ENCODE measurements at regions not wholly inside any gene's neighbourhood (a gene's known extent, or its start where the extent isn't known, plus 50 kb on each side); places are given as distances from the start of the nearest gene placed in this dataset.

DNA sequence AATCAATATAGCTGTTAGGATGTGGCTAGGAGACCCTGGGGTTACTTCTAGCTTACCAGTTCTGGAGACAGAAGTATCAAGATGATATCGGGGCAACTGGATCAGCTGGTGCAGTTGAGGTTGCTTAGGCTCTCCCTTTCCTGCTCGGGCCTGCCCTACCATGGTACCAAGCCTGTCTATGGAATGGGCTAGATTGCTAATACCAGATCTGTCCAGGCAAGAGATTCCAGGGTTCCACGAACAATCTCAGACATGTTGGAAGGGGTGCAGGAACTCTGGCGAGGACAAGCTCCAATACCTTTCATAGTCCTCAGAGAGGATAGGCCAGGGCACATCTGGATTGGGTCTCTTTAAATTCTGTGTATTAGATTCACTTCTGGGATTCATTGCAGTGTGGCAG lies 53.8 kb downstream of the ADM start:
- no peak for DNase-seq
- Histone ChIP-seq H3K36me3 (replicated peaks; ENCODE audit: control insufficient read depth, insufficient read depth, low read length) (no peaks in the 10 kb centered on the region), H3K4me3 (ENCODE audit: insufficient read depth, low read depth, low read length) (no peak overlapping the region), H3K27me3 (ENCODE audit: control insufficient read depth, insufficient read depth, low read length) (no peaks in the 10 kb centered on the region)

DNA sequence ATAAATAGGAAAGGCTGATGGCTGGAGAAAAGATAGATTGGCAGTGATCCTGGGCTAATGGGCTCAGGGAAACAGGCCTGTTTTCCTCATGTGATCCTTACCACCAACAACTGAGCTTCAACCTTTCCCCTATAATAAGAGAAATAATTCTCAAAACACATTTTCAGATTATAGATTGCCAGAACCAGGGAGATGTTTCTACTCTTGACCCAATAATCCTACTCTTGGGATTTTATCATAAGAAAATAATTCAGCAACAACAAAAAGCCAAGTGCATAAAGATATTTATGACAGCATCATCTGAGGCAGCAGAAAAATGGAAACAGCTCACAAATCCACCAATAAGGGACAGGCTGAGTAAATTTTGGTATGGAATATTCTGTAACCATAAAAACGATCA lies 54.3 kb downstream of the ADM start:
- Histone ChIP-seq H3K27me3 (ENCODE audit: control insufficient read depth, insufficient read depth, low read length) (no peaks in the 10 kb centered on the region), H3K36me3 (replicated peaks; ENCODE audit: control insufficient read depth, insufficient read depth, low read length) (no peaks in the 10 kb centered on the region), H3K4me3 (ENCODE audit: insufficient read depth, low read depth, low read length) (no peak overlapping the region)
- no peak for DNase-seq

DNA sequence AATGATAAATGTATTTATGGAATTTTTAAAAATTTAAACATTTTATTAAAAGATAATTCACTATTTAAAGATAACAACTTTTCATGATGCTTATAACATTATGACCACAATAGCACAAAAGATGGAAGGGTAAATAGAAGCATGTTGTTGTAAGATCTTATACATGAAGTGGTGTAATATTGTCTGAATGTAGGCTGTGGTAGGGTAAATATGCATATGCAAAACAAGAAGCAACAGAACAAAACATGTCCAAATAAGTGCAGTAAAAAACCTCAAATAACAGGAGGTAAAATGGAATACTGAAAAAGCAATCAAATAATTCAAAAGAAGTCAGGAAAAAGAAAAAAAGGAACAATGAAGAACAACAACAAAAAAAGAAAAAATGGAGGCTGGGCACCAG lies 56.0 kb downstream of the ADM start:
- DNase-seq, result no peak
- H3K27me3 ChIP-seq (ENCODE audit: control insufficient read depth, insufficient read depth, low read length), result no peaks in the 10 kb centered on the region
- no peaks in the 10 kb centered on the region for H3K36me3 ChIP-seq (replicated peaks; ENCODE audit: control insufficient read depth, insufficient read depth, low read length)
- H3K4me3 ChIP-seq (ENCODE audit: insufficient read depth, low read depth, low read length), result no peak overlapping the region

DNA sequence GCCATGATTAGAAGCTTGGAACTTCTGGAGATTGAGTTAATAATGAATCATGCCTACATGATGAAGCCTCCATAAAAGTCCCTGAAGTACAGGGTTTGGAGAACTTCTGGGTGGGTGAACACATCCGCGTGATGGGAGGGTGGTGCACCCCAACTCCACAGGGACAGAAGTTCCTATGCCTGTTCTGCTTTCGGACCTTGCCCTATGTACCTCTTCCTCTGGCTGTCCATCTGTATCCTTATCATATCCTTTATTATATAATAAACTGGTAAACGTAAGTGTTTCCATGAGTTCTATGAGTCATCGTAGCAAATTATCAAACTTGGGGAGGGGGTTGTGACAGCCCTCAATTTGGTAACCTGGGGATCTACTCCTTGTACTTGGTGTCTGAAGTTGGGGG lies 60.2 kb downstream of the ADM start:
- DNase-seq, result no peak
- Histone ChIP-seq H3K36me3 (replicated peaks; ENCODE audit: control insufficient read depth, insufficient read depth, low read length) (no peaks in the 10 kb centered on the region), H3K4me3 (ENCODE audit: insufficient read depth, low read depth, low read length) (no peak overlapping the region), H3K27me3 (ENCODE audit: control insufficient read depth, insufficient read depth, low read length) (no peaks in the 10 kb centered on the region)

DNA sequence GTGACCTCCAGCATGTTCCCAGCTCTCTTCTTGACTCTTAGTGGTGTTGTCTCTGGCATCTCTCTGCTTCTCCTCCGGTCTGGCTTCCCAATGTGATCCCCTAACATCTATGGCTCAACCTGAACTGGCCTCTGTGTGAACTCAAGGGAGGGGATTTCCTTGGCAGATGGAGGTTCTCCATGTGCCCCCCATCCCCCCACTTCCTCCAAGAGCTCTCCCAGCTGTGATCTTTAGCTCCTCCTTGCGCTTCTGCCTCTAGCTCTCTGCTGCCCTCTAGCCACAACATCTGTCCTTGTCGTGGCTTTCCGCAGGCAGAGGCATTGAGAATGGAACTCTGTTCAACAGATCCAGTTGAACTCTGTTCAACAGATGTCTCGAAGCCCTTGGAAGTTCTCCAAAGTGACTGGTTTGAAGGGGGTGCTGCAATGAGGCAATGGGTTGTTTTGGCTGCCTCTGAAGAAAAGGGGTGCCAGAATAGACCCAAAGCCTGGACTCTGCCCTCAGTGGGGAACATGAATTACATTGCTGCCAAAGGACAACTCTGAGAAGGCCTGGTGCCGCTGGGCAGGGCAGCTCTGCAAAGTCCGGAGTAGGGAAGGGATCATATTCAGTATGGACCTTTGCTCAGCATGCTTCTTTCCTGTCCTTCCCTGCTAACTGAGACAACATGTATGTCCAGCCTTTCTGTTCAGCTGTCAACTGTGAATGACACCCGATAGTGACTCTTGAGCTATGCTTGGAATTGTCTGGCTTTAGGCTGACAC lies 61.9 kb downstream of the ADM start:
- peak; percentile 70 for DNase-seq
- Histone ChIP-seq H3K27me3 (ENCODE audit: control insufficient read depth, insufficient read depth, low read length) (no peaks in the 10 kb centered on the region), H3K36me3 (replicated peaks; ENCODE audit: control insufficient read depth, insufficient read depth, low read length) (no peaks in the 10 kb centered on the region), H3K4me3 (ENCODE audit: insufficient read depth, low read depth, low read length) (no peak overlapping the region)

DNA sequence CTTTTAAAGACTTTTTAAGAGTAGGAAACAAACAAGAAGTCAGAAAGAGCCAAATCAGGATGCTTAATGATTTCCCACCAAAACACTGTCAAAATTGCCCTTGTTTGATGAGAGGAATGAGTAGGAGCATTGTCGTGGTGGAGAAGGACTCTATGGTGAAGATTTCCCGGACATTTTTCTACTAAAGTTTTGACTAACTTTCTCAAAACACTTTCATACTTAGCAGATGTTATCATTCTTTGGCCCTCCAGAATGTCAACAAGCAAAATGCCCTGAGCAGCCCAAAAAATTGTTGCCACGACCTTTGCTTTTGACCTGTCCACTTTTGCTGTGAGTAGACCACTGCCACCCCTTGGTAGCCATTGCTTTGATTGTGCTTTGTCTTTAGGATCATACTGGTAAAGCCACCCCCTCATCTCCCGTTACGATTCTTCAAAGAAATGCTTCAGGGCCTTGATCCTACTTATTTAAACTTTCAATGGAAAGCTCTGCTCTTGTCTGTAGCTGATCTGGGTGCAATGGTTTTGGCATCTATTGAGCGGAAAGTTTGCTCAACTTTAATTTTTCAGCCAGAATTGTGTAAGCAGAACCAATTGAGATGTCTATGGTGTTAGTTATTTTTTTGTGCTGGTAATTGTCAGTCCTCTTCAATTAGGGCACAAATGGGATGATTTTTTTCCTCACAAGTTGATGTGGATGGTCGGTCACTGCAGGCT lies 67.2 kb downstream of the ADM start:
- no peak for DNase-seq
- no peak overlapping the region for H3K4me3 ChIP-seq (ENCODE audit: insufficient read depth, low read depth, low read length)
- H3K36me3 ChIP-seq (replicated peaks; ENCODE audit: control insufficient read depth, insufficient read depth, low read length), result no peaks in the 10 kb centered on the region
- no peaks in the 10 kb centered on the region for H3K27me3 ChIP-seq (ENCODE audit: control insufficient read depth, insufficient read depth, low read length)

DNA sequence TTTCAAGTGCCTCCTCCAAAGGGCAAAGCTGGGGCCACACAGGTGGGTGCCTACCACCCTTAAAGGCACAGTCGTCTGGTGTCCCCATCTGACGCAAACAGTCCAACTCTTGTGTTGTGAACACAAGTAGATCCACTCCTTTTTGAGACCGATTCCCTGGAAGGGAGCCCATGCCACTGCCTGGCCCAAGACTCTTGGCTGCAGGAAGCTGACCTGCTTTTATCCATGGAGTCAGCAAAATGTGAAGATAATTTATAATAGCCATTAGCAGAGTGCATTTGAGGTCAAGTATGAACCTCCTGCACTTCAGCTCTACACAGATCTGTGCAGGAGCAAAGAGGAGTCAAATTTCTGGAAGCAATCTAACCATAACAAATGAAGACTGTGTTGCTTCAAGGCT lies 68.5 kb downstream of the ADM start:
- Histone ChIP-seq H3K27me3 (ENCODE audit: control insufficient read depth, insufficient read depth, low read length) (no peaks in the 10 kb centered on the region), H3K36me3 (replicated peaks; ENCODE audit: control insufficient read depth, insufficient read depth, low read length) (no peaks in the 10 kb centered on the region), H3K4me3 (ENCODE audit: insufficient read depth, low read depth, low read length) (no peak overlapping the region)
- DNase-seq, result no peak

DNA sequence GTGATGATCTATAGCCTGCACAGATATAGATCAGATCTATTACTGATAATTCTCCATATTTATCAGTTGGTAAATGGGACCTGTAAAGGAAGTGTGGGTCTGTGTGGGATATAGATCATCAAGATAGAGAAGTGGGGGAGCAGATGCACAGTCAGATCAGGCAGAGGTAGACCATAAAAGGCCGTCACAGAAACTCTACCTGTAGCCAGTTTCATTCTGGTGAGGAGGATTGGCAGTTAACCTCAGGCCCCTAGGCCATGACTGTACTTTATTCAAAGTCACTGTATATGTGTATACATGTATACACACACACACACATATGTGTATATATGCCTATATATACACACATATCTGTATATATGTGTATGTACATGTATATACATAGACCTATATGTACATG lies 69.1 kb downstream of the ADM start:
- H3K36me3 ChIP-seq (replicated peaks; ENCODE audit: control insufficient read depth, insufficient read depth, low read length), result no peaks in the 10 kb centered on the region
- no peaks in the 10 kb centered on the region for H3K27me3 ChIP-seq (ENCODE audit: control insufficient read depth, insufficient read depth, low read length)
- no peak overlapping the region for H3K4me3 ChIP-seq (ENCODE audit: insufficient read depth, low read depth, low read length)
- no peak for DNase-seq

DNA sequence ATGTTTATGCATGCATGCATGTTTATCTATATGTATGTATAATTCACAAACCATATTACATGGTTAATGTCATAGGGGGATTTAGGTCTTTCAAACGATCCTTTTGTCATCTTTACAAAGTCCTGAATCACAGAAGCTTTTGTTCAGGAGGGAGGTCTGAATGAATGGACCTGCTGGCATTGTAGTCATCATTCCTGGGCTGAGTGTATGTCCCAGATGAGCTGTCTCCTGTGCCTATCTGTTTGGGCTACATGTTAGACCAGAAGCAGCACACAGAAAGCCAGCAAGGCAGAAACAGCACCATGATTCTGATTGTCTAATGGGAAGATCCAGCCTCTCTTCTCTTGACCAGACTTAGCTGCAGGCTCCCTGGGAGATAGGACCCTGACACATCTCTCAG lies 69.5 kb downstream of the ADM start:
- no peaks in the 10 kb centered on the region for H3K27me3 ChIP-seq (ENCODE audit: control insufficient read depth, insufficient read depth, low read length)
- no peak overlapping the region for H3K4me3 ChIP-seq (ENCODE audit: insufficient read depth, low read depth, low read length)
- no peaks in the 10 kb centered on the region for H3K36me3 ChIP-seq (replicated peaks; ENCODE audit: control insufficient read depth, insufficient read depth, low read length)
- DNase-seq, result no peak

DNA sequence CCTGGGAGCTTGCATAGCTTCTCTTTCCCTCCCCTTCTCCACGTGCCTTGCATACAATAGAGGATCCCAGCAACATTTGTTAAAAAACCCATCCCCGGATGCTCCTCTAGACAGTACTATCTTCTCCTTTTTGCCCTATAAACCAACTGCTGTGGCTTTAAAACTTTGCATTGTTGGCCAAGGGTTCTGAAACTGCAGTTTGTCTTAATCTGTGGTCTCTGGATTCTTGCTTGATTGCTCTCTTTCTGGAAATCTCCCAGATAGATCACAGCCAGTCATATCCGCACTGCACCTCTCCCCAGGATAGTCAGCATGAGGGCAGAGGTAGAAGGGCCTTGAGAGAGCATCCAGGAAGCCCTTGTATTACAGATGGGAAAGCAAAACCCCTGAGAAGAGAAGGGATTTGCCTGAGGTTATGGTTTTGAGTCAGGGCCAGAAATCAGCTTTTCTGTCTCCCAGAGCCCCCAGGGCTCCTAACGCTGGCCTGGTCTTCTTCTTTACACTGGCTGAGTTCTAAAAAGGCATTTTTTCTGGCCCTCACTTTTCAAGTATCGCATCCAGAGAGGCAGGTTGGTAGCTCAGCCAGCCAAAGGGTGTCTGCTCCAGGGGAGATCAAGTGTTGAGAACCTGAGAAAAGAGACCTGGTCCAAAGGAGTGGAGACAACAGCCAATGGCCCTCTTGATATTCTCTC lies 70.6 kb downstream of the ADM start:
- no peak overlapping the region for H3K4me3 ChIP-seq (ENCODE audit: insufficient read depth, low read depth, low read length)
- no peaks in the 10 kb centered on the region for H3K27me3 ChIP-seq (ENCODE audit: control insufficient read depth, insufficient read depth, low read length)
- DNase-seq, result no peak
- no peaks in the 10 kb centered on the region for H3K36me3 ChIP-seq (replicated peaks; ENCODE audit: control insufficient read depth, insufficient read depth, low read length)

DNA sequence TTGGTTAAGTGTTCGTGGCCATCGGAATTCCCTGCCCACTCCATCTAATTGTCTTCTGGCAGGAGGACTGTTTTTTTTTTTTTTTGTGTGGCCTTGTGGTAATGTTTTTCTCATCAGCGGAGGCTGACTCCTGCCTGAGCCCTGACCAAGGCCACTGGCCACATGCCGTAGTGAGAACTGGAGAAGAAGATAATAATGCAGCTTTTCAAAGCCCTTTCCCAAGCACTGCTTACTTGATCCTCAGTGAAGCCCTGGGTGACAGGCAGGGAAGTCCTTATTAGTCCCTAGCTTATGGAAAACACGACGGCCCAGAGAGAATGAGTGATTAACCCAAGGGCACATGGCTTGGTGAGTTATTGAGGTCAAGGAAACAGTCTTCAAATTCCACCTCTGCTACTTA lies 71.2 kb downstream of the ADM start:
- no peak for DNase-seq
- Histone ChIP-seq H3K27me3 (ENCODE audit: control insufficient read depth, insufficient read depth, low read length) (no peaks in the 10 kb centered on the region), H3K4me3 (ENCODE audit: insufficient read depth, low read depth, low read length) (no peak overlapping the region), H3K36me3 (replicated peaks; ENCODE audit: control insufficient read depth, insufficient read depth, low read length) (no peaks in the 10 kb centered on the region)

DNA sequence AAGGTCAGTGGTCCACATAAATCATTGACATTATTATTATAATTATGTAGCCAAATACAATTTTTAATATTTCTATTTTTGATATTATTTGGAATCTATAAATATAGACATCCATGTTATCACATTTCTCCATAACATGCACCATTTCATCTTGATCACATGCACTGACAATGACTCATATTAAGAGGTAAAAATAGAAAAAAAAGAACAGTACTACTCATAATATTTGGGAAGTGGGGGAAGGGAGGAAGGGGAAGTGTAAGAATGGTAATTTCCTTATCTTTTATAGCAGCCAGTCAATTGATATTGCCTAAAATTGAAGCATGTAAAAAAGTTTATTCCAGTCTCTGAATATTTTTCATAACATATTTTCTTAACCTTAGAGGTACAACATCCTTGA lies 72.3 kb downstream of the ADM start:
- no peak overlapping the region for H3K4me3 ChIP-seq (ENCODE audit: insufficient read depth, low read depth, low read length)
- H3K27me3 ChIP-seq (ENCODE audit: control insufficient read depth, insufficient read depth, low read length), result no peaks in the 10 kb centered on the region
- H3K36me3 ChIP-seq (replicated peaks; ENCODE audit: control insufficient read depth, insufficient read depth, low read length), result no peaks in the 10 kb centered on the region
- DNase-seq, result no peak

DNA sequence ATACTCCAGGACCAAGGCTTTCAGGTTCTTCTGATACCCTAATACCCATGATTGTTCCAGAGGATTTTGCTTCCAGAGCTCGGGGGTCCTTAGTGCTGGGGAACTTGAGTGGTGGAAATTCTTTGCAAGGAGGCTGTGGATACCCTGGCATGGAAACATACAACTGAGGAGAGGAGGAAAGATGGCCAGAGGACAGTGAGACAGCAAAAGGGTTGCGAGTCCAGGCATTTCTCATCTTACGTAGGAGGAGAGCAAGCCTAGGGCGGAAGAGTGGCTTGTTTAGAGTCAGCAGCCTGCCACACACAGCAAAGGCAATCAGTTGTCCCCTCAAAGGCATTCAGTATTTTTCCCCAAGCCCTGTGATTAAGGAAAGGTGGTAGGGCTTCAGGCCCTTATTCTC lies 73.5 kb downstream of the ADM start:
- Histone ChIP-seq H3K36me3 (replicated peaks; ENCODE audit: control insufficient read depth, insufficient read depth, low read length) (no peaks in the 10 kb centered on the region), H3K4me3 (ENCODE audit: insufficient read depth, low read depth, low read length) (no peak overlapping the region), H3K27me3 (ENCODE audit: control insufficient read depth, insufficient read depth, low read length) (no peaks in the 10 kb centered on the region)
- no peak for DNase-seq

DNA sequence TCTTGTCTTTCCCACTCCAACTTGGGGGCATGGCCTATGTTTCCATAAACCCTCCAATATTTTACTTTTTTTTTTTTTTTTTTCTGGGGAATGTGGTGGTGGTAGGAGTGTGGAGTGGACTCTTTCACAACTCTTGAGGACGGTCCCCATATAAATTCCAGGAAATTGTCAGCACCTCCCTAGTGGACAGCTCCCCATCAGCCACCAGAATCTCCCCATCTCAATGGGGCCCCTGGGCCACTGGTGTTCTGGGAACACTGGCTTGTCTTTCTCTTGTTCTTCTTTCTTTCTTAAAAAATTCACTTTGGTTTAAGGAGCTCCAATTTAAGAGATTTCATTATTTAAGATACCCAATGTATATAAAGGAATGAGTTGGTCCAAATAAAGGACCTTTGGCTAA lies 74.1 kb downstream of the ADM start:
- H3K4me3 ChIP-seq (ENCODE audit: insufficient read depth, low read depth, low read length), result no peak overlapping the region
- no peaks in the 10 kb centered on the region for H3K36me3 ChIP-seq (replicated peaks; ENCODE audit: control insufficient read depth, insufficient read depth, low read length)
- peak; percentile 47 for DNase-seq
- H3K27me3 ChIP-seq (ENCODE audit: control insufficient read depth, insufficient read depth, low read length), result no peaks in the 10 kb centered on the region

DNA sequence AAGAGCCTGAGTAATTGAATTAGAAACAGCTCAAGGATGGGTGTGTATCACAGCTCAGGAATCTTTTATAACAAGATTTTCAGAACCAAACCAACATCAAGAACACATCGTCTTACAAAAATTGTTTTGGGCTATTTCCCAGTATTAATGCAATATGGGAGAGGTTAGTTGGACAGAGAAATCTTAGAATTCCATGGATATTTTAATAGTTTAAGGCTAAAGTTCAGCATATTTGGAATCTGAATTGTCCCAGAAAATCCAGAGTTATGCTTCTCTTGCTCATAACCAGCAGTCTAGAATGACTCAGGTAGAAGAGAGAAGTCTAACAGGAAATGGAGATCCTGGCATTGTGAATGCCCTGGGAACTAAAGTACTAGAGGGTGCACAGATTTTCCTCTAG lies 74.6 kb downstream of the ADM start:
- no peak for DNase-seq
- no peak overlapping the region for H3K4me3 ChIP-seq (ENCODE audit: insufficient read depth, low read depth, low read length)
- H3K27me3 ChIP-seq (ENCODE audit: control insufficient read depth, insufficient read depth, low read length), result no peaks in the 10 kb centered on the region
- H3K36me3 ChIP-seq (replicated peaks; ENCODE audit: control insufficient read depth, insufficient read depth, low read length), result no peaks in the 10 kb centered on the region

Data from H7 (cell line).